ENCODE measurements at regions not wholly inside any gene's neighbourhood (a gene's known extent, or its start where the extent isn't known, plus 50 kb on each side); places are given as distances from the start of the nearest gene placed in this dataset.

- no peak for DNase-seq
Observed at GRCh38 chr5:35417040-35417439, 186.8 kb upstream of the PRLR start.

- DNase-seq: no peak
Observed at GRCh38 chr5:35416217-35416988, 186.1 kb upstream of the PRLR start.

- no peak for DNase-seq
Observed at GRCh38 chr5:35415309-35415708, 185.0 kb upstream of the PRLR start.

- DNase-seq: no peak
Observed at GRCh38 chr5:35409361-35409760, 179.1 kb upstream of the PRLR start.

- no peak for DNase-seq
Observed at GRCh38 chr5:35408146-35408545, 177.9 kb upstream of the PRLR start.

GRCh38 chr5:35407697-35408096 is 177.4 kb upstream of the PRLR start:
- no peak for DNase-seq

GRCh38 chr5:35405938-35406337 is 175.7 kb upstream of the PRLR start:
- DNase-seq: no peak

- DNase-seq: no peak
Observed at GRCh38 chr5:35404701-35405100, 174.4 kb upstream of the PRLR start.

GRCh38 chr5:35393901-35394300 is 163.6 kb upstream of the PRLR start:
- DNase-seq: no peak

- DNase-seq: no peak
Observed at GRCh38 chr5:35384658-35385057, 154.4 kb upstream of the PRLR start.

GRCh38 chr5:35383041-35383440 is 152.8 kb upstream of the PRLR start:
- DNase-seq: no peak

GRCh38 chr5:35377653-35378052 is 147.4 kb upstream of the PRLR start:
- no peak for DNase-seq

GRCh38 chr5:35374584-35374983 is 144.3 kb upstream of the PRLR start:
- no peak for DNase-seq

- DNase-seq: no peak
Observed at GRCh38 chr5:35373249-35373648, 143.0 kb upstream of the PRLR start.

- DNase-seq: no peak
Observed at GRCh38 chr5:35372482-35372881, 142.2 kb upstream of the PRLR start.

- DNase-seq: no peak
Observed at GRCh38 chr5:35371951-35372426, 141.7 kb upstream of the PRLR start.

- no peak for DNase-seq
Observed at GRCh38 chr5:35370871-35371270, 140.6 kb upstream of the PRLR start.

GRCh38 chr5:35369965-35370790 is 139.9 kb upstream of the PRLR start:
- DNase-seq: no peak

GRCh38 chr5:35367526-35367925 is 137.2 kb upstream of the PRLR start:
- DNase-seq: no peak

- no peak for DNase-seq
Observed at GRCh38 chr5:35365758-35366157, 135.5 kb upstream of the PRLR start.

- DNase-seq: no peak
Observed at GRCh38 chr5:35364350-35364749, 134.1 kb upstream of the PRLR start.

GRCh38 chr5:35363387-35363965 is 133.2 kb upstream of the PRLR start:
- DNase-seq: no peak

- DNase-seq: no peak
Observed at GRCh38 chr5:35362772-35363171, 132.5 kb upstream of the PRLR start.

- DNase-seq: no peak
Observed at GRCh38 chr5:35360671-35361070, 130.4 kb upstream of the PRLR start.

All from hematopoietic multipotent progenitor cell treated with erythropoietin and hydrocortisone succinate and interleukin-3 and kit ligand, for 6 days (in vitro differentiated cells).